SJSA1 (cell line): ENCODE measurements at regions not wholly inside any gene's neighbourhood (a gene's known extent, or its start where the extent isn't known, plus 50 kb on each side); places are given as distances from the start of the nearest gene placed in this dataset.

Experiments used
- DNase-seq, 2 experiments: peaks; one replicate each; pipeline ENCODE4 v3.0.0-alpha.2; 2015 to 2020; ENCODE audit warnings: low spot score in 2 of 2, low read depth in 1 of 2
- H3K27ac ChIP-seq: fragments of 250-450 bp; sonication (Bioruptor Pico); 2 replicates; pipeline ENCODE4 v1.5.1; 2020; ENCODE audit warnings: mild to moderate bottlenecking, moderate library complexity
- H3K27me3 ChIP-seq: fragments of 250-450 bp; sonication (Bioruptor Pico); replicated peaks from 2 replicates; pipeline ENCODE4 v1.5.1; 2020; ENCODE audit warnings: mild to moderate bottlenecking, moderate library complexity
- H3K36me3 ChIP-seq: fragments of 250-450 bp; sonication (Bioruptor Pico); 2 replicates; pipeline ENCODE4 v1.5.1; 2020; ENCODE audit warnings: mild to moderate bottlenecking
- H3K4me1 ChIP-seq: fragments of 250-450 bp; sonication (Bioruptor Pico); replicated peaks from 2 replicates; pipeline ENCODE4 v1.6.1; 2021; ENCODE audit warnings: mild to moderate bottlenecking
- H3K4me3 ChIP-seq: fragments of 250-450 bp; sonication (Bioruptor Pico); 2 replicates; pipeline ENCODE4 v1.5.1; 2020; ENCODE audit warnings: mild to moderate bottlenecking
- H3K9me3 ChIP-seq: fragments of 250-450 bp; sonication (Bioruptor Pico); replicated peaks from 2 replicates; pipeline ENCODE4 v1.5.1; 2020; ENCODE audit warnings: mild to moderate bottlenecking

- H3K4me3 ChIP-seq: no peak overlapping the region
- H3K27me3 ChIP-seq: no peaks in the 10 kb centered on the region
- no peaks in the 10 kb centered on the region for H3K36me3 ChIP-seq
- DNase-seq: no peak
- H3K4me1 ChIP-seq: peaks cover 23% of the 10 kb centered on the region
- H3K27ac ChIP-seq: peak overlapping the region; percentile 50
- no peaks in the 10 kb centered on the region for H3K9me3 ChIP-seq
Observed at GRCh38 chr12:113766131-113766878, 199.8 kb downstream of the RBM19 start.

GRCh38 chr12:113764661-113765060 lies 201.5 kb downstream of the RBM19 start:
- H3K27ac ChIP-seq: no peak overlapping the region
- DNase-seq: no peak
- no peak overlapping the region for H3K4me3 ChIP-seq
- H3K36me3 ChIP-seq: no peaks in the 10 kb centered on the region
- no peaks in the 10 kb centered on the region for H3K9me3 ChIP-seq
- H3K4me1 ChIP-seq: peaks cover 25% of the 10 kb centered on the region
- H3K27me3 ChIP-seq: no peaks in the 10 kb centered on the region

- Histone ChIP-seq H3K4me3 (no peak overlapping the region), H3K27ac (no peak overlapping the region), H3K9me3 (no peaks in the 10 kb centered on the region), H3K27me3 (no peaks in the 10 kb centered on the region), H3K36me3 (no peaks in the 10 kb centered on the region), H3K4me1 (peaks cover 25% of the 10 kb centered on the region)
- DNase-seq: no peak
Observed at GRCh38 chr12:113762882-113763816, 203.0 kb downstream of the RBM19 start.

GRCh38 chr12:113762155-113762881 lies 203.8 kb downstream of the RBM19 start:
- Histone ChIP-seq H3K4me3 (no peak overlapping the region), H3K36me3 (no peaks in the 10 kb centered on the region)
- no peak for DNase-seq

GRCh38 chr12:113759135-113759534 lies 207.0 kb downstream of the RBM19 start:
- H3K27me3 ChIP-seq: no peaks in the 10 kb centered on the region
- H3K4me1 ChIP-seq: peaks cover 11% of the 10 kb centered on the region; the same call in 1 of the 2 replicates
- no peak overlapping the region for H3K4me3 ChIP-seq
- no peaks in the 10 kb centered on the region for H3K36me3 ChIP-seq
- no peak for DNase-seq
- H3K9me3 ChIP-seq: no peaks in the 10 kb centered on the region
- H3K27ac ChIP-seq: no peak overlapping the region

More at GRCh38 chr12:113762155-113762881, 203.8 kb downstream of the RBM19 start:
- no peak overlapping the region for H3K27ac ChIP-seq
- H3K9me3 ChIP-seq: no peaks in the 10 kb centered on the region
- peaks cover 22% of the 10 kb centered on the region for H3K4me1 ChIP-seq
- H3K27me3 ChIP-seq: no peaks in the 10 kb centered on the region

- no peaks in the 10 kb centered on the region for H3K9me3 ChIP-seq
- H3K4me1 ChIP-seq: peaks cover 11% of the 10 kb centered on the region; the same call in 1 of the 2 replicates
- H3K36me3 ChIP-seq: no peaks in the 10 kb centered on the region
- H3K27me3 ChIP-seq: no peaks in the 10 kb centered on the region
- H3K27ac ChIP-seq: no peak overlapping the region
- no peak for DNase-seq
- no peak overlapping the region for H3K4me3 ChIP-seq
Observed at GRCh38 chr12:113758165-113758924, 207.8 kb downstream of the RBM19 start.

GRCh38 chr12:113757221-113758002 lies 208.7 kb downstream of the RBM19 start:
- H3K4me3 ChIP-seq: no peak overlapping the region
- H3K27me3 ChIP-seq: no peaks in the 10 kb centered on the region
- H3K9me3 ChIP-seq: no peaks in the 10 kb centered on the region
- no peak overlapping the region for H3K27ac ChIP-seq
- peaks cover 11% of the 10 kb centered on the region; the same call in 1 of the 2 replicates for H3K4me1 ChIP-seq
- no peak for DNase-seq
- no peaks in the 10 kb centered on the region for H3K36me3 ChIP-seq

GRCh38 chr12:113756609-113757008 lies 209.5 kb downstream of the RBM19 start:
- no peak for DNase-seq
- Histone ChIP-seq H3K27ac (no peak overlapping the region), H3K4me3 (no peak overlapping the region), H3K4me1 (peaks cover 6% of the 10 kb centered on the region; the same call in 1 of the 2 replicates), H3K27me3 (no peaks in the 10 kb centered on the region), H3K36me3 (no peaks in the 10 kb centered on the region), H3K9me3 (no peaks in the 10 kb centered on the region)

- Histone ChIP-seq H3K27me3 (peaks cover 3% of the 10 kb centered on the region; the same call in 1 of the 2 replicates), H3K27ac (no peak overlapping the region), H3K4me3 (no peak overlapping the region), H3K9me3 (no peaks in the 10 kb centered on the region), H3K4me1 (no peaks in the 10 kb centered on the region), H3K36me3 (no peaks in the 10 kb centered on the region)
- no peak for DNase-seq
Observed at GRCh38 chr12:113755098-113755497, 211.0 kb downstream of the RBM19 start.

- no peak for DNase-seq
- H3K9me3 ChIP-seq: no peaks in the 10 kb centered on the region
- no peak overlapping the region for H3K27ac ChIP-seq
- no peaks in the 10 kb centered on the region for H3K36me3 ChIP-seq
- H3K27me3 ChIP-seq: peaks cover 17% of the 10 kb centered on the region
- no peak overlapping the region for H3K4me3 ChIP-seq
- H3K4me1 ChIP-seq: no peaks in the 10 kb centered on the region
Observed at GRCh38 chr12:113751513-113751912, 214.6 kb downstream of the RBM19 start.

- H3K9me3 ChIP-seq: no peaks in the 10 kb centered on the region
- H3K4me3 ChIP-seq: no peak overlapping the region
- H3K27ac ChIP-seq: no peak overlapping the region
- no peaks in the 10 kb centered on the region for H3K4me1 ChIP-seq
- no peak for DNase-seq
- H3K36me3 ChIP-seq: no peaks in the 10 kb centered on the region
- H3K27me3 ChIP-seq: peaks cover 34% of the 10 kb centered on the region
Observed at GRCh38 chr12:113749433-113749815, 216.7 kb downstream of the RBM19 start.

- H3K27me3 ChIP-seq: peaks cover 34% of the 10 kb centered on the region
- no peak overlapping the region for H3K4me3 ChIP-seq
- no peaks in the 10 kb centered on the region for H3K9me3 ChIP-seq
- no peak overlapping the region for H3K27ac ChIP-seq
- H3K36me3 ChIP-seq: no peaks in the 10 kb centered on the region
- no peak for DNase-seq
- H3K4me1 ChIP-seq: no peaks in the 10 kb centered on the region
Observed at GRCh38 chr12:113748707-113749432, 217.3 kb downstream of the RBM19 start.
